RWPE1 (cell line): ENCODE measurements at regions not wholly inside any gene's neighbourhood (a gene's known extent, or its start where the extent isn't known, plus 50 kb on each side); places are given as distances from the start of the nearest gene placed in this dataset.

ENCODE experiments used
- CTCF ChIA-PET: fragments of 350-600 bp; sonication (Branson Sonifier 250); formaldehyde crosslinking; extraction: SDS; loops from one replicate; lab custom pipeline; 2021; lab: Yijun Ruan, JAX
- POLR2A ChIA-PET: fragments of 400-600 bp; formaldehyde crosslinking; extraction: SDS; loops from one replicate; lab custom pipeline; 2020; ENCODE audit warnings: antibody characterized with exemption; ENCODE audit not compliant: low non-redundant PET; lab: Yijun Ruan, JAX
- DNase-seq: peaks from one replicate; pipeline ENCODE4 v3.0.0; 2012; ENCODE audit warnings: low spot score
- H3K27ac ChIP-seq: fragments of 450-650 bp; 2 replicates; pipeline ENCODE4 v1.5.1; 2017
- CTCF ChIP-seq: fragments of 450-650 bp; conservative IDR thresholded peaks from 2 replicates; pipeline ENCODE4 v1.5.1; 2017; ENCODE audit warnings: low read depth, mild to moderate bottlenecking

DNA sequence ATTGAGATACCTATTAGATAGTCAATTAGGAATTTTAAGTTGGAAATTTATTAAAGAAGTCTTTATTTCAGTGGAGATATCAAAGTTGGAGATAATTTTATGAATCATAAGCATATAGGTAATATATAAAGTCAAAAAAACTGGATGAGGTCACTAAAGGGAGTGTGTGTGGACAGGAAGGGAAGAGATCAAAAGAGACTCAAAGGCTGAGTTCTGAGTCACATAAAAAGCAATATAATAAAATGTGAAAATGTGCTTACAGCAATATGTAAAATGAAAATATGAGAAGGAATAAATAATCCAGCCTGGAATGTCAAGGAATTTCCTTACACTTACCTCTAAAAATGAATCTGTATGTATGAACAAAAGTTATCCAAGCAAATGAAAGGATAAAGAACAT is 583.3 kb upstream of the SORCS1 start:
- no peak for DNase-seq
- ChIA-PET CTCF (interaction anchor here (0.6 kb wide), 1 partner anchor 258 kb away, joined by 4 read pairs; no protein-coding TSS in a partner anchor), POLR2A (no interaction called here)
- no peak overlapping the region for H3K27ac ChIP-seq
- no peak for TF ChIP-seq CTCF

GRCh38 chr10:107741971-107742370 is 577.5 kb upstream of the SORCS1 start:
- ChIA-PET CTCF (no interaction called here), POLR2A (no interaction called here)
- no peak overlapping the region for H3K27ac ChIP-seq
- TF ChIP-seq CTCF, result no peak
- DNase-seq, result no peak

- no peak overlapping the region for H3K27ac ChIP-seq
- no peak for TF ChIP-seq CTCF
- ChIA-PET CTCF (no interaction called here), POLR2A (no interaction called here)
- no peak for DNase-seq
Measured at GRCh38 chr10:107740962-107741690, 576.6 kb upstream of the SORCS1 start.

GRCh38 chr10:107739951-107740350 is 575.4 kb upstream of the SORCS1 start:
- ChIA-PET CTCF (no interaction called here), POLR2A (no interaction called here)
- no peak for TF ChIP-seq CTCF
- no peak overlapping the region for H3K27ac ChIP-seq
- no peak for DNase-seq

DNA sequence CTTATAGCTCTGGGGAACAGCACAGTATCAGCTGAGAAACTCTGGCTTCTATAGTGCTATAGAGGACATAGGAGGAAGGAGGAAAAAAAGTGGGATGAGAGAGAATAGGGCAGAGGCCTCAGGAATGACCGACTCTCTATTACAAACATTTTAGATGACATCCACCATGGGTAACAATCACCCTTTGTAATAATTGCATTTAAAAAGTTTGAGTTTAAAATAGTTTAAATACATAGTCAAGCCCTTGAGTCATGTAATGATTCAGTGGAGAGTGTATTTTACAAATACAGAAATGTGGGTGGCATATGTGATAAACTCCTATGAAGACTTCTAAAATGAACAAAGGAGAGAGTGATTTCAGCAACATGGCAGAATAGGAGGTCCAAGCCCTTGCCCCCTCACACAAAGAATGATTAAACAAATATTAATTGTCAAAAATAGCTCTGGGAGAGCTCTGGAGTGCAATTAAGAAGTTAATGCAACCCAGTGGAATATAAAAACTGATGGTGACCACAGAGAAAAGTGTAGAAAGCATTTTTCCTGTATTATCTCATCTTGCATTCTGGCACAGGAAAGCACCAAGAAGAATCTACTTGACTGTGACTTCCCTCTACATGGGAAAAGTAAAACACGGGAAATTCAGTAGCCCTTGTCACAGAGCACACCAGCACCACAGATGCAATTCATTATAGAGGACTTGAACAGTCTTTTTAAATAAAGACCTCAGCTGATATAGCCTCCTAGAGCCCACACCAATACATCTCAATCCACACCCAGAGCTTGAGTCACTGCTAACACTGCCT is 569.0 kb upstream of the SORCS1 start:
- DNase-seq, result no peak
- ChIA-PET POLR2A (no interaction called here), CTCF (no interaction called here)
- no peak overlapping the region for H3K27ac ChIP-seq
- no peak for TF ChIP-seq CTCF

DNA sequence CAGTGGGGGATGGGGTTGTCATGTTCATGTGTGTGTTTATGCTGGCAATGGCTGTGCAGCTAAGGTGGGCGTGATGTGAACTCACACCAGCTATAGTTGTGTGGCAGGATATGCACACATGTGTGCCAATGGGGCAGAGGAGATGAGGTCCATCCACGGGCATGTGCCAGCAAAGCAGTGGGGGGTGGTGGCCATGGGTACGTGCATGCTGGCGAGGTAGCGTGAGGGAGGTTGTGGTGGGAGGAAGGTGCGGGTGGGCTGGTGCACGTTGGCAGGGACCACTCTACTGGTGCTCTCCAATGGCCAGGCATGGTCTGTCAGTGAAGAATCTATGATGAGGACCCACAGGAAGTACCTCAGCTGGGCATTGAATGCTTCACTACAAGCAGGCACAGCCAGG is 567.5 kb upstream of the SORCS1 start:
- no peak overlapping the region for H3K27ac ChIP-seq
- DNase-seq, result no peak
- TF ChIP-seq CTCF, result no peak
- CTCF ChIA-PET, result no interaction called here
- POLR2A ChIA-PET, result no interaction called here
